Suprapubic skin (tissue), 4 donors: ENCODE measurements at regions not wholly inside any gene's neighbourhood (a gene's known extent, or its start where the extent isn't known, plus 50 kb on each side); places are given as distances from the start of the nearest gene placed in this dataset.

Source experiments
- EP300 ChIP-seq: sonication (generic); formaldehyde crosslinking; IDR thresholded peaks from one replicate; pipeline ENCODE4 v1.6.1; 2017; ENCODE audit warnings: antibody characterized with exemption
- POLR2A ChIP-seq, 2 donors: fragments of 450-650 bp; IDR thresholded peaks; one replicate each; pipeline ENCODE4 v1.6.1; 2017; ENCODE audit warnings: antibody characterized with exemption in 2 of 2, mild to moderate bottlenecking in 2 of 2, moderate library complexity in 2 of 2
- POLR2AphosphoS5 ChIP-seq, 3 donors: sonication (generic); formaldehyde crosslinking; IDR thresholded peaks; one replicate each; pipeline ENCODE4 v1.6.1; 2017; ENCODE audit warnings: antibody characterized with exemption in 3 of 3
- TF ChIP-seq, protein P1 (sequence below), 2 donors: fragments of 200-600 bp in 1 of 2; fragments of 450-650 bp in 1 of 2; sonication (generic) in 1 of 2; IDR thresholded peaks; one replicate each; pipeline ENCODE4 v1.5.1; 2016 to 2019; ENCODE audit warnings: antibody characterized with exemption in 2 of 2, mild to moderate bottlenecking in 1 of 2, moderate library complexity in 1 of 2

DNA sequence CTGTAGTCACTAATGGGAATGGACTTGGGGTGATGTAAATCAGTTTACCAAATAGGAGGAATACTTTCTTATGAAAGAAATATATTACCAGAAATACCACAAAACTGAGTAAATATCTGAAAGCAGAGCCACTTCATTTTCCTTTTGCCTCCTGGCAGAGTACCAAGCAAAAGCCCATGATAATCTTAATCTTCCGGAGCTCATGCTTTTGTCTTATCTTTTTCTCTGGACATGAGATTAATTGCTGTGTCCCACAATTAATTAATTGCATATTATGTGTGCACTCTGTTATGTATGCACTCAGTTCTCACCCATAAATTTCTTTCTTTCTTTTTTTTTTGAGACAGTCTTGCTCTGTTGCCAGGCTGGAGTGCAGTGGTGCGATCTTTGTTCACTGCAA lies 94.1 kb upstream of the PDE4B start:
- TF ChIP-seq, protein P1, sequence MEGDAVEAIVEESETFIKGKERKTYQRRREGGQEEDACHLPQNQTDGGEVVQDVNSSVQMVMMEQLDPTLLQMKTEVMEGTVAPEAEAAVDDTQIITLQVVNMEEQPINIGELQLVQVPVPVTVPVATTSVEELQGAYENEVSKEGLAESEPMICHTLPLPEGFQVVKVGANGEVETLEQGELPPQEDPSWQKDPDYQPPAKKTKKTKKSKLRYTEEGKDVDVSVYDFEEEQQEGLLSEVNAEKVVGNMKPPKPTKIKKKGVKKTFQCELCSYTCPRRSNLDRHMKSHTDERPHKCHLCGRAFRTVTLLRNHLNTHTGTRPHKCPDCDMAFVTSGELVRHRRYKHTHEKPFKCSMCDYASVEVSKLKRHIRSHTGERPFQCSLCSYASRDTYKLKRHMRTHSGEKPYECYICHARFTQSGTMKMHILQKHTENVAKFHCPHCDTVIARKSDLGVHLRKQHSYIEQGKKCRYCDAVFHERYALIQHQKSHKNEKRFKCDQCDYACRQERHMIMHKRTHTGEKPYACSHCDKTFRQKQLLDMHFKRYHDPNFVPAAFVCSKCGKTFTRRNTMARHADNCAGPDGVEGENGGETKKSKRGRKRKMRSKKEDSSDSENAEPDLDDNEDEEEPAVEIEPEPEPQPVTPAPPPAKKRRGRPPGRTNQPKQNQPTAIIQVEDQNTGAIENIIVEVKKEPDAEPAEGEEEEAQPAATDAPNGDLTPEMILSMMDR (IDR thresholded peaks at IDR 0.05), result no peak
- TF ChIP-seq POLR2AphosphoS5 (IDR thresholded peaks at IDR 0.05) (no peak), EP300 (no peak), POLR2A (IDR thresholded peaks at IDR 0.05) (no peak)
